ENCODE measurements at regions not wholly inside any gene's neighbourhood (a gene's known extent, or its start where the extent isn't known, plus 50 kb on each side); places are given as distances from the start of the nearest gene placed in this dataset.
"Not testable (repeated sequence)": the region's sequence is repeated elsewhere in the genome, so short reads cannot be mapped to it uniquely, and the experiment has no call there.

DNA sequence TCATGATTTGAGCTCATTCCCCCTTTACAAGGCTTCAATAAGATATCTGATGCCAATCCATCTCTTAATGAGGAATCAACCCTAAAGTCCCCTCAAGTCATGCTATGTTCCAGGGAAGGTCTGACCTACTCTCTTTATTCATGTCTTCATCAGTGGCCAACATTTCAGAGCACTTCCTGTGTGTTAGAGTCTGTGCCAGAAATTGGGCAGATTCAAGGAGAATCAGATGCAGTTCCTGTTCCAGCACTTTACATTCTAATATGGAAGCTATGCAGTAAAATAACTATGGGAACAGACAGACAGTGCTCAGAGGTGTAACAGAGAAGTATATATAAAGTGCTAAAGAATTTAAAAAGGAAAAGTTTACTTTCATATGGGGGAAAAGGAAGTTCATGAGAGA is 193.4 kb upstream of the NR4A3 start:
- DNase-seq (ENCODE audit: low read depth in 2 of 2) = no peak

DNA sequence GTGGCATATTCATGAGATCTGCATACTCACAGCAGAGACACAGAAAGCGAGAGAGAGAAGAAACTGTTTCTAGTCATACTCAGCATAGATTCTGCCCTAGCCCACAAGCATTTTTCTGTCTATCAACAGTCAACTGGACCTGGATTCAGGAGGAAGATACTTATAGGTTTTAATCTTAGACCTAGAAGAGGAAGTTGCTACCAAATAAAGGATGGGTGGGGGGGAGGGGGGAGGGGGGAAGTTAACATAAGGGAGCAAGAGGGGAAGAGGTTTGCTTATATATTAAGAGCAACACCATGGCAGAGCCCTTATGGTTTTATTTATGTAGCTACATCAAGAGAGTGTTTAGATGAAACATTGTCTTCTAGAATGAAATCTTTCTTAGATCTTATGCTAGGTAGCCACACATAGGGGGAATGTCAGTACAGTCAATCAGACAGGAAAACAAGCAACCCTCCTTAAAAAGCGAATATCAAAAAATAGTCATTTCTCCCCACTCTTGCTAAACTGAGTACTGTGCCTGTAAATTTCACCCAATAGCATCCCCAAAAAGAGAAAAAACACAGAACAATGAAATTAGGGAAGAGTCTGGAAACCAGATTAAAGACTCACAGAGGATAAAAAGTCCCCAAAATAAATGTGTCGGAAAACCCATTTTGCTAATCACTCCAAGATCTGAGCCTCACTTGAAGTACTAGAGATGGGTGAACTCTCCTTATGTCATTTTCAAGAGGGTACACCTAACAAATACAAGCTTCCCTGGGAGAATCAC is 192.7 kb upstream of the NR4A3 start:
- no peak for DNase-seq (ENCODE audit: low read depth in 2 of 2)

DNA sequence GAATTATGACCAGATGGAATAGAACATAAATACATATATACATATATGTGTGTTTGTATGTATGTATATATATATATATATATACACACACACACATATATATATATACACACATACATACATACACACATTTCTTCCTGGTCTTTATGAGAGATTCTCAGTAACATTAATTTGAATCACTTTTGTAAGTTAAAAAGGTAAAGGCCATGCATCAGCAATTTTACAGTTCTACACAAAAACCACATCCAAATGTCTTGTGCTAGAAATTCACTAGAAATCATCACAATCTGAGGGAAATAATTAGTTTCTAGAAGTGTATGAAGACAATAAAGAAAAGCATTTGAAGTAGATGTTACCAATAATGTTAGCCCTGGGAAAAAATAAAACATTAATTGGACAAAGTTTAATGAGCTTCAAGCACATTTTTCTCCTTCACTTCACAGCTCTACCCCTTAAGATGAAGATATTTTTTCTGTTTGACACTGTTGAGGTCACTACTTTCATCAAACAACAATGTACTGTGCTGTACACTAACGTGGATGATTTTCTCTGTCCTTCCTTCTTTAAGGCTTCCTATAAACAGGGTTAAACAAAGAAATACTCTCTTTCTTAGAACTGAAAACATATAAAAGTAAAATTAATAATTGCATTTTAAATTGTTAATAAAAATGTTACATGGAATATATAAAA is 189.2 kb upstream of the NR4A3 start:
- no peak for DNase-seq (ENCODE audit: low read depth in 2 of 2)

DNA sequence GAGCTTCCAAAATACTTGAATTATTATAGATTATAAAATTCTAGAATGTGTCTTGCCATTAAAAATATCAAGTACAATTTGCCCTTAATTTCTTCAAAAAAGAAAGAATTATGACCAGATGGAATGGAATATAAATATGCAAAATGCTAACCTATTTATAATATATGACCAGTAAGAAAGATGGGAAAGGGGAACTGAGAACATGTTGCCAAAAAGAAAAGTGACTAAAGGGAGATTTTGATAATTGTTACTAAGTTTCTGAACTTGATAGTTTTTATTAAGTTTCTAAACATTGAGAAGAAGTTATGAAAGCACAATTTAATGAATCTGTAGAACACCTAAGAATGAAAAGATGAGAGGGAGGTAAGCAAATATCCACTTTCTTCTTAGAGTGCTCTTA is 188.4 kb upstream of the NR4A3 start:
- DNase-seq (ENCODE audit: low read depth in 2 of 2) = no peak

DNA sequence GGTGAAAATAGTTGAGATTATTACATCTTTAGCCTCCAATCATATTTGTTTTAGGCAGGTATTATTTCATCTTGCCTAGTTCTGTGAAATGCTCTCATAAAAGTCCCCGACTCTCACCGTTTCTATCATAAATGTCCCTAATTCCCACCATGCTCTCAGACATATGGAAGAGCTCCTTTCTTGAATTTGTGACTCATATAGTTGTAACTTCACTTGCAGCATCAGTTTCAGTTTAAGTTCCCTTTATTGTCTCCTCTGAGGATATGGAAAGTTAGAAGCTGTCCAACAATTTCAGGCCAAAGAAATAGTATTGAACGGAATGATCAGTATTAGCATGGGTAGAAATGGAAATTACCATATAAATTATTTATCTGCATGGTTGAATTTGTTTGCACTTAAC is 187.5 kb upstream of the NR4A3 start:
- DNase-seq (ENCODE audit: low read depth in 2 of 2) = no peak

DNA sequence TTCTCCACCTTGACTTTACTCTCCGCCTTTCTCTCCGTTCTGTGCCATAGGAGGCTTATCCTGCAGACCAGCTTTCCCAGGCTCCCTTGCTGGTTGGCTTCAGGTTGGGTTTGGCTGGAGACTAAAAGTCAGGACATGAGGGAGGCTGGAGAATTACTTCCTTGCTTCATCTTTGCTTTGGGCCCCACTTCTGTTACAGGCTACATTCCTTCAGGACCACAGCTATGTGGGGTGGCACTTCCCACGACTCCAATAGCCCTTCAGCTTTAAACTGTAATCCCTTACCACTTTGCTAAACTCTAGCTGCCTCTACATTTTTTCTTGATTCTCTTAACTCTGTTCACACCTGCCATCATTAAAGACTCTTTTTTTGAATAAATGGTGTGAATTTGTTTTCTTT is 186.7 kb upstream of the NR4A3 start:
- DNase-seq (ENCODE audit: low read depth in 2 of 2) = no peak

DNA sequence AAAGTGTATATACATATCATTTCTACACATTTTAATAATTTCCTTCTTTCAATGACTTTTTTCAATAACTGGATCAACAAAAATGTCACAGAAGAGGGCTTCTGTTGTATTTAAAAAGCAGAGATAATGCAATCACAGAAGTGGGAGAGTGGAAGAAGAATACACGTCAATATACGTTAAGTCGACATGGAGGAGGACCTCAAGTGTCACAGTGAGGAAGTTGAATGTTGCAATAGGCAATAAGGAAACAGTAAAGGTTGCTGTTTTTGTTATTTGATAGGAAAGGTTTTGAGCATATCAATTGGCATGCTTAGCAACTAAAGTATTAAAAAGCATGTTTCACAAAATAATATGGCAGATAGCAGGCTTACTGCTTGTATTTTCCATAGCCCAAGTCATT is 184.0 kb upstream of the NR4A3 start:
- DNase-seq (ENCODE audit: low read depth in 2 of 2) = no peak

DNA sequence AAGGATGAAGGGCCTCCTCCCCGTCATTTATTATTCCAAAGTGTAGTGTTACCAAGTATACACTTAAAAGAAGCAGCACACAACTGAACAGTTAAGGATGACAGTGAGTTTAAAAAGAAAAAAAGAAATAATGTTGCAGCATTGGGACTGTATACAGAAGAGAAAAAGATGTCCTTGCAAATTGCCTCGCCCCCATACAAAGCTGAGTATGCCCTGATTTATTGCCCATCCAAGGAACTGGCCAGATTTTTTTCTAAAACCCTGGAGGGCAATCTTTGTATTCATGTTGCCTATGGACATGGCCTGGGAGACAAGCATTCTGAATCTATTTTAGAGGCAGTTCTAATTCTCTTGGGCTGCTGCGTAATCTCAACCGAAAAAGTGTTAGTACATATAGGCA is 182.7 kb upstream of the NR4A3 start:
- DNase-seq (ENCODE audit: low read depth in 2 of 2) = no peak

DNA sequence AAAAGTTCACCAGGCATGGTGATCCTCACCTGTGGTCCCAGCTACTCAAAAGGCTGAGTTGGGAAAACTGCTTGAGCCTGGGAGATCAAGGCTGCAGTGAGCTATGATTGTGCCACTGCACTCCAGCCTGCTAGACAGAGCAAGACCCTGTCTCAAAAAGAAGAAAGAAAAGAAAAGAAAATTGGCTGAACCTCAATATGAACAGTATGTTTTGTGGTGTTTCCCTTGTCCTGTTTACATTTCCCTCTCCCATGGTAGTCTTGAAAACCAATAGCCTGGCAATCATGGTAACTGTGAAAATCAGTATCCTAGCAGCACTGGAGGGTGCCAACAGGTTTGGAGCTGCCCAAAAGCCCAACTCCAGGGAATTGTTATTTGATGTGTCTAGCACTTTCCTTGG is 174.1 kb upstream of the NR4A3 start:
- DNase-seq (ENCODE audit: low read depth in 2 of 2) = no peak

DNA sequence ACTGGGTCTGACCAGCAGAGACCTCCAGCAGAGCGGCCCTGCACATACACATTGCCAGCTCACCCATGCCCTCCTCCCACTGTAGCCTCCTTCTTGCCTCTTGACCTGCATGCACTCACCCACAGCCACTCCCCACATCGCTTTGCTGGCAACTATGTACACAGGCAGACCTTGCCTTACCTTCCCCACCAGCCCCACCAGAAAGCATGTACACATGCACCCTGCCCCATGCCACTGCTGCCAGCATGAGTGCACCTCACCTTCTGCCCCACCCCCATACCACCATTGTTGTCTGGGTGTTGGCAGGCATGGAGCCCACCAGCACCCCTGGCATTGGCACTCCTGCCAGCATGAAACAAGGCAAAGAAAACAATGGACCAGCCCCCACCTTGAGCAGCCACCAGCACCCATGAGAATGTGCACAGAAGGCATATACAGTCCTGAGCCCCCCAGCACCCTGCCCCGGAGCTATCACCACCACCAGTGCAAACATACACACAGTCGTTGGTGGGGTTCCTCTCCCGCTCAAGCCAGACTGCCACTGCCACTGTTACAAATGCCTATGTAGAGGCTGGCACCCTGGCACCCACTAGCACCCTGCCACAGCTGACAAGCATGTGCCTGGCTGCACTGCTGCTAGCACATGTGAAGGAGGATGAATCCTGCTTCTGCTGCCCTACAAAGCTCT is 171.4 kb upstream of the NR4A3 start:
- no peak for DNase-seq (ENCODE audit: low read depth in 2 of 2)

DNA sequence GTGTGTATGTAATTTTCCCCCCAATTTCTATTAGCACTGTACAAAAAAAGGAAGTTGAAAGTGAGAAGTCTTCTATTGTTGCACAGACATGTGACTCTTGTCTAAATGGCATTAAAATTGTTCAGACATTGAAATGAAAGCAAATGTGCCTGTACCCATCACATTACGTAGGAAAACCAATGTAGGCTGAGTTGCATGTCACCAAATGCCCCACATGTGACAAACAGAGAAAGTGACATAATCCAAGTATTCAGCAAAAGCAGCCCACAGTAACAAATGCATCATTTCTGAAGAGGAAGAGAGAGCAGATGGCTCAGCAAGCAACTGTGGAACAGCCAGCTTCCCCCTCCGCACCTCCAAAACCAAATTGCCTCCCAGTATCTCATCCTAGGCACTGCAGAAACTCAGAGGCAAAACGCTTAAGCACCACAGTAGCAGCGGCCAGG is 161.5 kb upstream of the NR4A3 start:
- DNase-seq (ENCODE audit: low read depth in 2 of 2) = no peak

DNA sequence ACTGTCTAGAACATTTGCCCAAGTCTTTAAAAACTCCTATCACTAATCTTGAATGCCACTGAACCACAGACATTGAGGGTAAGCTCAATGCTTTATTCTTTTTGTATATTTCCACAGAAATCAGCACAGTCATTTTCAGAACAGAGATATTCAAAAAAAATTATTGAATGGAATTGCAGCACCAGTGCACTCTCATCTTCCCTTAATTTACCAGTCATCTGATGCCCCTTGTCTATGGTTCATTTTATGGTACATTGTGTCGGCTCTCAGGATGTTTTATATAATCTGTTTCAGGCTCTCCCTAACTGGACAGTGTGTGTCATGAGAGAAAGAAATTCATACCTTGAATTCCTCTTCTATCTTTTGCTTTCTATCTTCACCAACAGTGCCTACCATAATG is 158.4 kb upstream of the NR4A3 start:
- no peak for DNase-seq (ENCODE audit: low read depth in 2 of 2)

DNA sequence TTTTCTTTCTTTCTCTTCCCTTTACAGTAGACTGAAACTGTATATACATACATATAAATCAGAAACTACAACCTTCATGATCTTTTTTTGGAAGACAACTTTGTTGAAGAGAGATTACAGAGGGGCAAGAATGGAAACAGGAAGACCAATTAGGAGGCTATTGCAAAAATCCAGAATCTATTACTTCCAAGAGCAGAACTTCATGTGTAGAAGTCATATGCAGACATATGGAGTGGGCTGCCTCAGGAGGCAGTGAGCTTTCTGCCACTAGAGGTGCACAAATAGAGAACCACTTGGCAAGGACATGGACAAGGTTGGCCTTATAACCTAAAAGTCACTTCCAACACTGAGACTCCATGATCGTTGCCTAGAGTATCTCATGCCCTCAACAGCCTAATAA is 157.8 kb upstream of the NR4A3 start:
- DNase-seq (ENCODE audit: low read depth in 2 of 2) = no peak

DNA sequence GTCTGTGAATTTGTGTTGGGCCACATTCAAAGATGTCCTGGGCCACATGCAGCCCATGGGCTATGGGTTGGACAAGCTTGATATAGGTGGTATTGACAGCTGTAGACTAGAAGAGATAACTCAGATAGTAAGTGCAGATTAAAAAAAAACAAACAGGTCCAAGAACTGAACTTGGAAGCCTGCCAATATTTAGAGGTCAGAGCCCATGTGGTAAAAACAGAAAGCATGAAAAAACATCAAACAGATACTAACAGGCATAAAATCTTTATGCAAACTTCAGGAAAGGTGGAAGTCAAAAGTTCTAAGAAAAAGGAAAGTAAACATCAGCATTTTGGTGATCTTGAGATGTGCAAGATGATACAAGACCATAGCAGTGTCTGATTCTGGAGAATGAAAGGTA is 155.1 kb upstream of the NR4A3 start:
- DNase-seq (ENCODE audit: low read depth in 2 of 2) = no peak

DNA sequence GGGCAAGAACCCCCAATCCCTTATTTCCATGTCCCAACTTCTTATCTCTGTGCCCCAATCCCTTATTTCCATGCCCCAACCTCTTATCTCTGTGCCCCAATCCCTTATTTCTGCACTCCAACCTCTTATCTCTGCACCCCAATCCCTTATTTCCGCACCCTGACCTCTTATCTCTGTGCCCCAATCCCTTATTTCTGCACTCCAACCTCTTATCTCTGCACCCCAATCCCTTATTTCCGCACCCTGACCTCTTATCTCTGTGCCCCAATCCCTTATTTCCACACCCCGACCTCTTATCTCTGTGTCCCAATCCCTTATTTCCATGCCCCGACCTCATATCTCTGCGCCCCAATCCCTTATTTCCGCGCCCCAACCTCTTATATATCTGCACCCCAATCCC is 150.8 kb upstream of the NR4A3 start:
- DNase-seq (ENCODE audit: low read depth in 2 of 2) = not testable (repeated sequence)

DNA sequence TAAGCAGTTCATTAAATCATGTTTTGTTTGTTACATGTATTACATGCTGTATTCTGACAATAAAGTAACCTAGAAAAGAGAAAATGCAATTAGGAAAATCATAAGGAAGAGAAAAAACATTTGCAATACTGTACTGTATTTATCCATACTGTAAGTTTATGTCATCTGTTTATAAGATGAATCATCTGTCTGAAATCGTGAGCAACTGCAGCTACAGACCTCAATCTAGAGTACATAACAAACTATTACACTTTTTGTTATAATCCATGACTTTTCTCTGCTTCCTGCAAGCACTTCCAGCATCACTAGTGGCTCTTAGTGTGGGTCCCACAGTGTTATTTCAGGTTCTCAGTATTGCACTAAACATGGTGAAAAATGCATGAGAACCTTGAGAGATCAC is 144.4 kb upstream of the NR4A3 start:
- DNase-seq (ENCODE audit: low read depth in 2 of 2) = peak in 1 of 2 donors; percentile 0

DNA sequence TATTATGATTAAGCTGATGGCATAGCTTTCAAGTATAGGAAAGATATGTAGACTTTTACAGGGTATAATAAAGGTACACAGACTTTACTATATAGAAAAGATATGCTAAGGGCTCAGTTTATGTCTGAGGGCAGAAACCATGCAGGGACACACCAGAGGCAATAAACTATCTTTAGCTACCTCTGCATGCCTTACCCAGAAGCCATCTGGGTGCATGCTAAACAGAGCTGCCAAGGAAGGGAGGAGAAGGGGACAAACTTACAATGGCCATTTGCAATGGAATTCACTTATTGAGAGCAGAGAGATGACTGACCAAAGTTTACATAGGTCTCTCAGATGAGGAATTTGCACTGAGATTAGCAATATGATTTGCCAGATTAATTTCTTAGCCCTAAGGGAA is 143.1 kb upstream of the NR4A3 start:
- DNase-seq (ENCODE audit: low read depth in 2 of 2) = no peak

DNA sequence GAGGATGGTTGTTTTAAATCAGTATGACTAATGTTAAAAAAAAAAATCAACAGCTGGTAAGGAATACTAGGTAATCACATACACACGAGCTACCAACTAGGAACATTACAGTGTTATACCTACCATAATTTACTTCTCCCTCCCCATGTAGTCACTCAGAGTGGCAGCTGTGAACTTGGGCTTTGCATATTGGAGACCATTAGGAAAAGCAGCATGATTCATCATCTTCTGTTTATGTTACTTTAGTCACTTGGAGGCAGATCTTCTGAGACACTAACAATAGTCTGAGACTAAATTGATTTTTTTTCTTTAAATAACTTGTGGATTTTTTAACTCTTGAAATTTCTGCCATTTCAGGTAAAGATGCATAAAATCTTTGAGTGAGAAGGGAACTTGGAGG is 141.5 kb upstream of the NR4A3 start:
- DNase-seq (ENCODE audit: low read depth in 2 of 2) = peak in 1 of 2 donors; percentile 12

DNA sequence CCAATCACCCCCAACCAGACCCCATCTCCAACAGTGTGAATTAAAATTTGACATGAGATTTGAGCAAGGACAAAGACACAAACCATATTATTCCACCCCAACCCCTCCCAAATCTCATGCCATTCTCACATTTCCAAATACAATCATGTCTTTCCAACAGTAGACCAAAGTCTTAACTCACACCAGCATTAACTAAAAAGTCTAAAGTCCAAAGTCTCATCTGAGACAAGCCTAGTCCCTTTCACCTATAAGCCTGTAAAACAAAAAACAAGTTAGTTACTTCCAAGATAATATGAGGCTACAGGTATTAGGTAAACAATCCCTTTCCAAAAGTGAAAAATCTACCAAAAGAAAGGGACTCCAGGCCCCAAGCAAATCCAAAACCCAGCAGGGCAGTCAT is 140.6 kb upstream of the NR4A3 start:
- no peak for DNase-seq (ENCODE audit: low read depth in 2 of 2)

DNA sequence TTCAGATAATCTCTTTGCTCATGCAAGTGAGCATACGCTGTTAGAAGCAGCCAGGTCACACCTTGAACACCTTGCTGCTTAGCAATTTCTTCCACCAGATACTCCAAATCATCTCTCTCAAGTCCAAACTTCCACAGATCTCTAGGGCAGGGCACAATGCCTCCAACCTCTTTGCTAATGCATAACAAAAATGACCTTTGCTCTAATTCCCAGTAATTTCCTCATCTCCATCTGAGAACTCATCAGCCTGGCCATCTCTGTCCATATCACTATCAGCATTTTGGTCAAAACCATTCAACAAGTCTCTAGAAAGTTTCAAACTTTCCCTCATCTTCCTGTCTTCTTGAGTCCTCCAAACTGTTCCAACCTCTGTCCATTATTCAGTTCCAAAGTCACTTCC is 139.3 kb upstream of the NR4A3 start:
- no peak for DNase-seq (ENCODE audit: low read depth in 2 of 2)

DNA sequence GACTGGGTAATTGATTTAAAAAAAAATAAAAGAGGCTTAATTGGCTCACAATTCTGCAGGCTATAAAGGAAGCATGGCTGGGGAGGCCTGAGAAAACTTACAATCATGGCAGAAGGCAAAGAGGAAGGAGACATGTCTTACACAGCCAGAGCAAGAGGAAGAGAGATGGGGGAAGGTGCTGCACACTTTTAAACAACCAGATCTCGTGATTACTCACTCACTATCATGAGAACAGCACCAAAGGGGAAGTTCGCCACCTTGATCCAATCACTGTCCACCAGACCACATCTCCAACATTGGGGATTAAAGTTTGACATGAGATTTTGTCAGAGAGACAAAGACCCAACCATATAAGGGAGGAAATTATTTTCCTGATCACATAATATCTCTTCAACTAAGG is 138.8 kb upstream of the NR4A3 start:
- DNase-seq (ENCODE audit: low read depth in 2 of 2) = no peak

DNA sequence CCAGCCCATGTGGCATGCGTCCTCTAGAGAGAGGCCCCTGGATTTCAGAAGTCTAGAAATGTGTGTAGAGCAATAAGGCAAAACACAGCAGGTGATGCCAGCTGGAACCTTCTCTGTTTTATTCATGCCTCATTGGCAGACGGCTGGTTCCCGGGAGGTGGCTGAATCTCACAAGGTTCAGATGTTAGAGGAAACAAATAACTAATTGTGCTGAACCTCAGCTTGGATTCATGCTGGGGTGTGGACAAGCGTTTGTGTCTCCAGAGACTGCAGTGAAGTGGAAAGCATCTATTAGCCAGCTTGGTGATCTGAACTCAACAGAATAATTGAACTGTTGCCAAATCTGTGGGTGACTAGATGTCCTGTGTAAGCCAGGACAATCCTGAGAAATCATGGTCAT is 131.1 kb upstream of the NR4A3 start:
- DNase-seq (ENCODE audit: low read depth in 2 of 2) = no peak

DNA sequence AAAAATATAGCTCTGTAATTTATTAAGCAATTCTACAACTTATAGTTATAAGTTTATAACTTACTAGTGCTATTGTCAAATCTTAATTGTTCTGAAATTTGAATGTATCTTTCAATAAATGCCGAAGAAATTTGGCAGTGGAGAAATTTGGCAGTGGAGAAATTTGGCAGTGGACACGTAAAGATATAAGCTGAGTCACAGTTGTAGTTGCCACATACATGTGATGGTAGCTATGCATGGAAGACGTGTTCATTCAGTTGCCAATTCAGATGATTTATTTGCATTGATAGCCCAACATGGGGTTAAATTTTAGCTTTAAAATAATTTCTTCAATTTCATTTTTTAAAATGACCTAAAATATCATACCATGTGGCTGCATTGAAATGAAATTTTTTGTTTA is 127.8 kb upstream of the NR4A3 start:
- DNase-seq (ENCODE audit: low read depth in 2 of 2) = no peak
